Uterus (tissue), 2 donors: ENCODE measurements at regions not wholly inside any gene's neighbourhood (a gene's known extent, or its start where the extent isn't known, plus 50 kb on each side); places are given as distances from the start of the nearest gene placed in this dataset.

Experiments used
- POLR2A ChIP-seq, 2 donors: fragments of 450-650 bp; IDR thresholded peaks; one replicate each; pipeline ENCODE4 v1.6.1; 2016; ENCODE audit warnings: antibody characterized with exemption in 2 of 2, mild to moderate bottlenecking in 1 of 2, moderate library complexity in 1 of 2
- TF ChIP-seq, protein P1 (sequence below), 4 experiments: fragments of 200-600 bp in 2 of 4; fragments of 450-650 bp in 2 of 4; sonication (generic) in 2 of 4; IDR thresholded peaks; one replicate each; pipeline ENCODE4 v1.5.1; 2016 to 2019; ENCODE audit warnings: antibody characterized with exemption in 4 of 4, mild to moderate bottlenecking in 2 of 4, moderate library complexity in 1 of 4

DNA sequence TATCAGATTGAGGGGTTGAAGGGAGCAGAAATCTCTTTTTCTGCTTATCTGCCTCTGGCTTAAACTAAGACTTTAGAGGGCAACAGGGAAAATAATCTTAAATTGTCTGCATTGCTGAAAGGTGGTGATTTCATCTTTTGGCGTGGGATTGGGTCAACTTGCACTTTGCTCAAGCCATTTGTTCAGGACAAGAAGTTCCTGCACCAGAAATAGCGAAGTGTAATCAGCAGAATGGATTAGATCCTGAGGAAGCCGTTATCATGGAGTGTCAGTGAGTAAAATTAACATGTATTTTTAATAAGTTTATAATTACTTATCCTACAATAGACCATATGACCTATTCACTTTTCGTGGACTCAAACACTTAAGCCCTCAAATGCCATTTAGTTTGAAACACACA, 249.3 kb downstream of the CD83 start:
- TF ChIP-seq, protein P1, sequence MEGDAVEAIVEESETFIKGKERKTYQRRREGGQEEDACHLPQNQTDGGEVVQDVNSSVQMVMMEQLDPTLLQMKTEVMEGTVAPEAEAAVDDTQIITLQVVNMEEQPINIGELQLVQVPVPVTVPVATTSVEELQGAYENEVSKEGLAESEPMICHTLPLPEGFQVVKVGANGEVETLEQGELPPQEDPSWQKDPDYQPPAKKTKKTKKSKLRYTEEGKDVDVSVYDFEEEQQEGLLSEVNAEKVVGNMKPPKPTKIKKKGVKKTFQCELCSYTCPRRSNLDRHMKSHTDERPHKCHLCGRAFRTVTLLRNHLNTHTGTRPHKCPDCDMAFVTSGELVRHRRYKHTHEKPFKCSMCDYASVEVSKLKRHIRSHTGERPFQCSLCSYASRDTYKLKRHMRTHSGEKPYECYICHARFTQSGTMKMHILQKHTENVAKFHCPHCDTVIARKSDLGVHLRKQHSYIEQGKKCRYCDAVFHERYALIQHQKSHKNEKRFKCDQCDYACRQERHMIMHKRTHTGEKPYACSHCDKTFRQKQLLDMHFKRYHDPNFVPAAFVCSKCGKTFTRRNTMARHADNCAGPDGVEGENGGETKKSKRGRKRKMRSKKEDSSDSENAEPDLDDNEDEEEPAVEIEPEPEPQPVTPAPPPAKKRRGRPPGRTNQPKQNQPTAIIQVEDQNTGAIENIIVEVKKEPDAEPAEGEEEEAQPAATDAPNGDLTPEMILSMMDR (IDR thresholded peaks at IDR 0.05): no peak
- TF ChIP-seq POLR2A (IDR thresholded peaks at IDR 0.05): no peak
